ENCODE measurements at regions not wholly inside any gene's neighbourhood (a gene's known extent, or its start where the extent isn't known, plus 50 kb on each side); places are given as distances from the start of the nearest gene placed in this dataset.
"Not testable (repeated sequence)": the region's sequence is repeated elsewhere in the genome, so short reads cannot be mapped to it uniquely, and the experiment has no call there.

GRCh38 chr15:99823346-99823745 lies 90.1 kb upstream of the LYSMD4 start:
- no peak for DNase-seq

- no peak for DNase-seq
Observed at GRCh38 chr15:99819981-99820718, 86.9 kb upstream of the LYSMD4 start.

GRCh38 chr15:99818872-99819271 lies 85.6 kb upstream of the LYSMD4 start:
- DNase-seq = no peak

- DNase-seq = not testable (repeated sequence)
Observed at GRCh38 chr15:99816862-99817261, 83.6 kb upstream of the LYSMD4 start.

- DNase-seq = not testable (repeated sequence)
Observed at GRCh38 chr15:99810663-99811062, 77.4 kb upstream of the LYSMD4 start.

- DNase-seq = not testable (repeated sequence)
Observed at GRCh38 chr15:99799854-99800250, 66.6 kb upstream of the LYSMD4 start.

GRCh38 chr15:99799182-99799853 lies 66.1 kb upstream of the LYSMD4 start:
- not testable (repeated sequence) for DNase-seq

- not testable (repeated sequence) for DNase-seq
Observed at GRCh38 chr15:99796940-99797870, 64.0 kb upstream of the LYSMD4 start.

- DNase-seq = not testable (repeated sequence)
Observed at GRCh38 chr15:99791881-99792807, 58.9 kb upstream of the LYSMD4 start.

GRCh38 chr15:99790751-99791150 lies 57.5 kb upstream of the LYSMD4 start:
- DNase-seq = not testable (repeated sequence)

GRCh38 chr15:99788156-99788555 lies 54.9 kb upstream of the LYSMD4 start:
- DNase-seq = no peak

GRCh38 chr15:99784800-99785199 lies 51.6 kb upstream of the LYSMD4 start:
- DNase-seq = not testable (repeated sequence)

- not testable (repeated sequence) for DNase-seq
Observed at GRCh38 chr15:99783918-99784619, 50.8 kb upstream of the LYSMD4 start.

Data from renal pelvis (tissue), 1 donor.